H1 (cell line): ENCODE measurements at regions not wholly inside any gene's neighbourhood (a gene's known extent, or its start where the extent isn't known, plus 50 kb on each side); places are given as distances from the start of the nearest gene placed in this dataset.

Experiments
- CTCF ChIA-PET: fragments of 300-600 bp; sonication (Branson Sonifier 250); formaldehyde crosslinking; loops from one replicate; lab custom pipeline; 2021; ENCODE audit not compliant: partially characterized antibody; lab: Charles Lee
- POLR2A ChIA-PET: fragments of 300-600 bp; sonication (Branson Sonifier 250); formaldehyde crosslinking; loops from one replicate; lab custom pipeline; 2021; ENCODE audit warnings: inconsistent platforms; ENCODE audit not compliant: partially characterized antibody; lab: Charles Lee
- DNase-seq, 2 experiments: peaks; one replicate each; pipeline versions ENCODE4 v3.0.0 to v3.0.0-alpha.2; 2010 to 2022; ENCODE audit warnings: low spot score in 2 of 2, low read depth in 1 of 2, mixed read lengths in 1 of 2
- FAIRE-seq: peaks from 2 replicates; lab custom pipeline; 2011; peaks lifted over from hg19 to GRCh38; lab: Jason Lieb, UNC
- H2AFZ ChIP-seq: 2 replicates; pipeline ENCODE4 v1.8.1; 2012; ENCODE audit warnings: low read length, inconsistent platforms
- H2AK5ac ChIP-seq: 2 replicates; pipeline ENCODE4 v1.6.1; 2013; ENCODE audit warnings: low read depth, low read length
- H2BK120ac ChIP-seq: replicated peaks from 2 replicates; pipeline ENCODE3; 2013; ENCODE audit warnings: low read depth, low read length, inconsistent platforms
- H2BK12ac ChIP-seq: 2 replicates; pipeline ENCODE4 v1.6.1; 2013; ENCODE audit warnings: low read depth, low read length
- H2BK15ac ChIP-seq: 2 replicates; pipeline ENCODE4 v1.6.1; 2013; ENCODE audit warnings: low read length
- H2BK20ac ChIP-seq: 2 replicates; pipeline ENCODE4 v1.6.1; 2013; ENCODE audit warnings: low read length
- H2BK5ac ChIP-seq: 2 replicates; pipeline ENCODE4 v1.6.1; 2013; ENCODE audit warnings: low read depth, low read length
- H3K14ac ChIP-seq: 2 replicates; pipeline ENCODE4 v1.6.1; 2013; ENCODE audit warnings: inconsistent platforms; ENCODE audit not compliant: insufficient read length
- H3K18ac ChIP-seq: 2 replicates; pipeline ENCODE4 v1.6.1; 2013; ENCODE audit warnings: low read length; ENCODE audit errors: extremely low read depth
- H3K23ac ChIP-seq: 2 replicates; pipeline ENCODE4 v1.6.1; 2013; ENCODE audit warnings: inconsistent platforms; ENCODE audit not compliant: insufficient read length
- H3K23me2 ChIP-seq: 2 replicates; pipeline ENCODE4 v1.6.1; 2013; ENCODE audit warnings: low read depth, low read length
- H3K27ac ChIP-seq: 2 replicates; pipeline ENCODE4 v1.6.1; 2011; ENCODE audit warnings: low read depth, low read length, inconsistent platforms
- H3K27me3 ChIP-seq, 4 experiments: replicated peaks in 1 of 4; 1 replicate in 1 of 4; 2 replicates in 3 of 4; pipeline versions ENCODE4 v1.6.1 to v1.8.1; 2011 to 2013; ENCODE audit warnings: low read length in 3 of 4, mild to moderate bottlenecking in 3 of 4, inconsistent platforms in 2 of 4, mixed read lengths in 2 of 4, moderate library complexity in 1 of 4; ENCODE audit not compliant: control insufficient read depth in 3 of 4, insufficient read depth in 3 of 4; ENCODE audit errors: extremely low read depth in 1 of 4
- H3K36me3 ChIP-seq, 4 experiments: 2 replicates each; pipeline versions ENCODE4 v1.6.1 to v1.8.1; 2011 to 2013; ENCODE audit warnings: mild to moderate bottlenecking in 4 of 4, low read length in 3 of 4, moderate library complexity in 2 of 4, control low read depth in 1 of 4, inconsistent platforms in 1 of 4; ENCODE audit not compliant: insufficient read depth in 4 of 4, control insufficient read depth in 2 of 4
- H3K4ac ChIP-seq: replicated peaks from 2 replicates; pipeline ENCODE3; 2013; ENCODE audit warnings: low read length, low read depth, mixed read lengths, inconsistent platforms; ENCODE audit not compliant: insufficient read length
- H3K4me1 ChIP-seq, 4 experiments: replicated peaks in 1 of 4; 1 replicate in 1 of 4; 2 replicates in 3 of 4; pipeline versions ENCODE4 v1.6.1 to v1.8.1; 2011 to 2013; ENCODE audit warnings: low read length in 3 of 4, inconsistent platforms in 2 of 4, mixed read lengths in 1 of 4; ENCODE audit not compliant: insufficient read depth in 4 of 4, control insufficient read depth in 3 of 4
- H3K4me2 ChIP-seq, 2 experiments: 2 replicates each; pipeline versions ENCODE4 v1.6.1 to v1.8.1; 2011 to 2013; ENCODE audit warnings: low read depth in 2 of 2, low read length in 2 of 2, control low read depth in 1 of 2, inconsistent platforms in 1 of 2, mild to moderate bottlenecking in 1 of 2; ENCODE audit not compliant: insufficient read depth in 1 of 2
- H3K4me3 ChIP-seq, 4 experiments: fragments of 200-600, 300-600 bp in 1 of 4; sonication (generic), shearing (Covaris generic), sonication (Bioruptor Twin) in 1 of 4; 2 replicates each; pipeline versions ENCODE4 v1.5.1 to v1.8.1; 2011 to 2016; ENCODE audit warnings: low read length in 4 of 4, low read depth in 3 of 4, control low read depth in 2 of 4, inconsistent platforms in 2 of 4, mild to moderate bottlenecking in 2 of 4, mixed read lengths in 1 of 4, moderate library complexity in 1 of 4; ENCODE audit not compliant: insufficient read depth in 2 of 4; ENCODE audit errors: extremely low read depth in 1 of 4
- H3K56ac ChIP-seq: replicated peaks from 2 replicates; pipeline ENCODE3; 2013; ENCODE audit warnings: low read depth, mild to moderate bottlenecking, mixed read lengths, low read length, inconsistent platforms; ENCODE audit not compliant: insufficient read length
- H3K79me1 ChIP-seq: 2 replicates; pipeline ENCODE4 v1.6.1; 2013; ENCODE audit warnings: low read depth, low read length, control low read depth
- H3K79me2 ChIP-seq, 2 experiments: 2 replicates each; pipeline versions ENCODE4 v1.6.1 to v1.8.1; 2012 to 2013; ENCODE audit warnings: low read length in 2 of 2, mild to moderate bottlenecking in 2 of 2, inconsistent platforms in 1 of 2; ENCODE audit not compliant: insufficient read depth in 2 of 2, control insufficient read depth in 1 of 2
- H3K9ac ChIP-seq, 4 experiments: replicated peaks in 1 of 4; 1 replicate in 1 of 4; 2 replicates in 3 of 4; pipeline versions ENCODE4 v1.6.1 to v1.8.1; 2011 to 2013; ENCODE audit warnings: low read depth in 3 of 4, low read length in 3 of 4, control low read depth in 2 of 4, mild to moderate bottlenecking in 2 of 4, moderate library complexity in 2 of 4, inconsistent platforms in 1 of 4; ENCODE audit errors: extremely low read depth in 1 of 4
- H3K9me3 ChIP-seq, 2 experiments: 2 replicates each; pipeline versions ENCODE4 v1.6.1 to v1.8.1; 2012 to 2013; ENCODE audit warnings: mild to moderate bottlenecking in 2 of 2, moderate library complexity in 2 of 2, control low read depth in 1 of 2, inconsistent platforms in 1 of 2, low read depth in 1 of 2, low read length in 1 of 2, mixed read lengths in 1 of 2; ENCODE audit not compliant: insufficient read depth in 2 of 2
- H4K20me1 ChIP-seq, 2 experiments: replicated peaks in 1 of 2; 2 replicates each; pipeline versions ENCODE3 to v1.8.1; 2011 to 2013; ENCODE audit warnings: inconsistent platforms in 2 of 2, low read length in 2 of 2, mild to moderate bottlenecking in 1 of 2; ENCODE audit not compliant: insufficient read depth in 2 of 2, control insufficient read depth in 1 of 2
- H4K5ac ChIP-seq: 2 replicates; pipeline ENCODE4 v1.6.1; 2013; ENCODE audit warnings: low read length, low read depth, mixed read lengths, inconsistent platforms; ENCODE audit not compliant: insufficient read length
- H4K8ac ChIP-seq: 2 replicates; pipeline ENCODE4 v1.8.0; 2013; ENCODE audit warnings: mild to moderate bottlenecking, moderate library complexity, low read length, inconsistent platforms; ENCODE audit not compliant: insufficient read depth; ENCODE audit errors: extremely low read depth
- H4K91ac ChIP-seq: replicated peaks from 2 replicates; pipeline ENCODE3; 2013; ENCODE audit warnings: low read length, mixed read lengths, inconsistent platforms; ENCODE audit not compliant: insufficient read length
- ATF2 ChIP-seq: IDR thresholded peaks from 2 replicates; pipeline ENCODE4 v1.6.1; 2012; ENCODE audit warnings: low read length, inconsistent platforms
- ATF3 ChIP-seq: IDR thresholded peaks from 2 replicates; pipeline ENCODE4 v1.6.1; 2011; ENCODE audit warnings: low read depth, mild to moderate bottlenecking, low read length; ENCODE audit not compliant: insufficient read depth
- CBX5 ChIP-seq: fragments of 300-800, 300-1000 bp; sonication (generic); IDR thresholded peaks from 2 replicates; pipeline ENCODE4 v1.7.1; 2016; ENCODE audit warnings: antibody characterized with exemption, low read length, low read depth
- CTCF ChIP-seq, 3 experiments: IDR thresholded peaks; 1 replicate in 2 of 3; 2 replicates in 1 of 3; pipeline versions ENCODE4 v1.5.1 to v1.6.1; 2011; ENCODE audit warnings: low read length in 3 of 3, mild to moderate bottlenecking in 3 of 3, inconsistent platforms in 2 of 3, low read depth in 1 of 3, moderate library complexity in 1 of 3; ENCODE audit not compliant: insufficient read depth in 1 of 3; ENCODE audit errors: control extremely low read depth in 1 of 3
- KDM4A ChIP-seq: IDR thresholded peaks from one replicate; pipeline ENCODE4 v1.7.1; 2012; ENCODE audit warnings: low read depth, mild to moderate bottlenecking, moderate library complexity, low read length, inconsistent platforms; ENCODE audit not compliant: severe bottlenecking
- KDM5A ChIP-seq: fragments of 200-600 bp; IDR thresholded peaks from 2 replicates; pipeline ENCODE4 v1.7.1; 2012; ENCODE audit warnings: mild to moderate bottlenecking, low read length, inconsistent platforms, mixed read lengths
- POLR2A ChIP-seq, 2 experiments: IDR thresholded peaks; 1 replicate in 1 of 2; 2 replicates in 1 of 2; pipeline ENCODE4 v1.6.1; 2011; ENCODE audit warnings: low read depth in 2 of 2, low read length in 2 of 2, mild to moderate bottlenecking in 2 of 2; ENCODE audit errors: control extremely low read depth in 1 of 2
- RFX5 ChIP-seq: IDR thresholded peaks from 2 replicates; pipeline ENCODE4 v1.6.1; 2011; ENCODE audit warnings: low read depth, low read length, improper control_type of control experiment, borderline replicate concordance
- SP1 ChIP-seq: IDR thresholded peaks from 2 replicates; pipeline ENCODE4 v1.6.1; 2011; ENCODE audit warnings: low read depth, low read length
- WGBS, 2 experiments: shearing (Covaris generic) in 1 of 2; methylation state at CpG; one replicate each; pipeline versions ENCODE4 v1.1.6 to v1.1.7; 2013 to 2015; ENCODE audit warnings: low lambda C conversion rate in 2 of 2, mixed read lengths in 2 of 2, inconsistent platforms in 1 of 2, low coverage in 1 of 2, missing lambda C conversion rate in 1 of 2; ENCODE audit not compliant: insufficient replicate concordance in 2 of 2, insufficient coverage in 1 of 2, insufficient read length in 1 of 2; ENCODE audit errors: extremely low coverage in 1 of 2, missing lambda C conversion rate in 1 of 2; 5-methylcytosine and 5-hydroxymethylcytosine counted together

GRCh38 chr1:228933753-228934152 lies 198.5 kb downstream of the RHOU start:
- Histone ChIP-seq H3K4me3 (no peak overlapping the region), H3K56ac (no peak overlapping the region), H3K9ac (no peak overlapping the region), H3K79me2 (no peaks in the 10 kb centered on the region), H3K36me3 (no peaks in the 10 kb centered on the region), H3K23ac (no peak overlapping the region), H4K20me1 (no peaks in the 10 kb centered on the region), H2BK20ac (no peak overlapping the region), H3K27ac (no peak overlapping the region), H3K4ac (no peak overlapping the region), H2AK5ac (no peak overlapping the region), H2BK15ac (no peak overlapping the region), H2BK12ac (no peak overlapping the region), H3K27me3 (peaks cover 0 to 2% (median 0%) of the 10 kb centered on the region in 4 experiments; a peak in 1 of 7 replicates), H2BK5ac (no peak overlapping the region), H4K8ac (no peak overlapping the region), H2BK120ac (no peak overlapping the region), H4K91ac (no peak overlapping the region), H3K79me1 (no peaks in the 10 kb centered on the region), H4K5ac (no peak overlapping the region), H3K18ac (no peak overlapping the region), H3K9me3 (peaks cover 4 to 6% of the 10 kb centered on the region in 2 experiments; a peak in 3 of 4 replicates), H3K14ac (no peak overlapping the region), H3K4me2 (no peak overlapping the region), H2AFZ (no peak overlapping the region), H3K23me2 (no peaks in the 10 kb centered on the region; the same call in 1 of the 2 replicates), H3K4me1 (peaks cover 0 to 13% (median 4%) of the 10 kb centered on the region in 4 experiments; a peak in 5 of 7 replicates)
- DNase-seq, result no peak
- POLR2A ChIA-PET, result no interaction called here
- 90% methylated on average over 3 of the region's 3 CpGs; no CpG with 5 or more reads in 1 of the 2 experiments for WGBS, 2 experiments
- CTCF ChIA-PET, result no interaction called here
- FAIRE-seq, result no peak
- no peak for TF ChIP-seq ATF2
- TF ChIP-seq RFX5, result no peak
- no peak for TF ChIP-seq KDM4A
- TF ChIP-seq CBX5, result no peak
- no peak for TF ChIP-seq CTCF (IDR thresholded peaks at IDR 0.05; ENCODE audit: control extremely low read depth in 1 of 3, insufficient read depth in 1 of 3, low read depth in 1 of 3, low read length in 3 of 3)
- TF ChIP-seq SP1, result no peak
- no peak for TF ChIP-seq POLR2A (IDR thresholded peaks at IDR 0.05; ENCODE audit: control extremely low read depth in 1 of 2, low read depth in 2 of 2, low read length in 2 of 2)
- no peak for TF ChIP-seq ATF3
- TF ChIP-seq KDM5A, result no peak
